ENCODE measurements at regions not wholly inside any gene's neighbourhood (a gene's known extent, or its start where the extent isn't known, plus 50 kb on each side); places are given as distances from the start of the nearest gene placed in this dataset.
"Not testable (repeated sequence)": the region's sequence is repeated elsewhere in the genome, so short reads cannot be mapped to it uniquely, and the experiment has no call there.

DNA sequence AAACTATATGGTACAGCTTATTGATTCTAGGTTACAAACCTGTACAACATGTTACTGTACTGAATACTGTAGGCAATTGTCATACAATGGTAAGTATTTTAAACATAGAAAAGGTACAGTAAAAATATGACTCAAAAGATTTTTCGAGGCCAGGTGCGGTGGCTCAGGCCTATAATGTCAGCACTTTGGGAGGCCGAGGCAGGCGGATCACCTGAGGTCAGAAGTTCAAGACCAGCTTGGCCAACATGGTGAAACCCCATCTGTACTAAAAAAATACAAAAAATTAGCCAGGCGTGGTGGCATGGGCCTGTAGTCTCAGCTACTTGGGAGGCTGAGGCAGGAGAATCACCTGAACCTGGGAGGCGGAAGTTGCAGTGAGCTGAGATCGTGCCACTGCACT, 646.6 kb downstream of the ISL1 start:
- H2AFZ ChIP-seq (ENCODE audit: low read length); H4K5ac ChIP-seq (ENCODE audit: insufficient read length, low read depth, low read length); H3K79me1 ChIP-seq (ENCODE audit: low read depth, low read length); H3K27ac ChIP-seq (ENCODE audit: low read depth, low read length); H2BK15ac ChIP-seq (ENCODE audit: low read length); H3K14ac ChIP-seq (ENCODE audit: insufficient read length); H3K4ac ChIP-seq (replicated peaks; ENCODE audit: insufficient read length, low read depth, low read length); H3K9me3 ChIP-seq (ENCODE audit: insufficient read depth in 2 of 2, low read depth in 1 of 2, low read length in 1 of 2); H3K23ac ChIP-seq (ENCODE audit: insufficient read length); H3K4me1 ChIP-seq (replicated peaks in 1 of 4; ENCODE audit: control insufficient read depth in 3 of 4, insufficient read depth in 4 of 4, low read length in 3 of 4); H2AK5ac ChIP-seq (ENCODE audit: low read depth, low read length); POLR2A ChIA-PET (ENCODE audit: partially characterized antibody); H3K36me3 ChIP-seq (ENCODE audit: control insufficient read depth in 2 of 4, insufficient read depth in 4 of 4, low read length in 3 of 4); H3K27me3 ChIP-seq (replicated peaks in 1 of 4; ENCODE audit: control insufficient read depth in 3 of 4, extremely low read depth in 1 of 4, insufficient read depth in 3 of 4, low read length in 3 of 4); H3K23me2 ChIP-seq (ENCODE audit: low read depth, low read length); H3K56ac ChIP-seq (replicated peaks; ENCODE audit: insufficient read length, low read depth, low read length); H4K91ac ChIP-seq (replicated peaks; ENCODE audit: insufficient read length, low read length); H3K4me3 ChIP-seq (ENCODE audit: extremely low read depth in 1 of 4, insufficient read depth in 2 of 4, low read depth in 3 of 4, low read length in 4 of 4); H2BK12ac ChIP-seq (ENCODE audit: low read depth, low read length); H3K18ac ChIP-seq (ENCODE audit: extremely low read depth, low read length); H4K20me1 ChIP-seq (replicated peaks in 1 of 2; ENCODE audit: control insufficient read depth in 1 of 2, insufficient read depth in 2 of 2, low read length in 2 of 2); H4K8ac ChIP-seq (ENCODE audit: extremely low read depth, insufficient read depth, low read length); FAIRE-seq; H3K79me2 ChIP-seq (ENCODE audit: control insufficient read depth in 1 of 2, insufficient read depth in 2 of 2, low read length in 2 of 2); H2BK5ac ChIP-seq (ENCODE audit: low read depth, low read length); H3K9ac ChIP-seq (replicated peaks in 1 of 4; ENCODE audit: extremely low read depth in 1 of 4, low read depth in 3 of 4, low read length in 3 of 4); H2BK20ac ChIP-seq (ENCODE audit: low read length); H2BK120ac ChIP-seq (replicated peaks; ENCODE audit: low read depth, low read length); H3K4me2 ChIP-seq (ENCODE audit: insufficient read depth in 1 of 2, low read depth in 2 of 2, low read length in 2 of 2); DNase-seq (ENCODE audit: low read depth in 1 of 2, low spot score in 2 of 2): not testable (repeated sequence)
- CTCF ChIA-PET (ENCODE audit: partially characterized antibody): interaction anchor here (0.6 to 0.7 kb wide), 3 partner anchors 51 to 1067 kb away, joined by 3 read pairs; no protein-coding TSS in a partner anchor
- 90% methylated on average over 7 of the region's 7 CpGs; no CpG with 5 or more reads in 1 of the 2 experiments for WGBS, 2 experiments (ENCODE audit: extremely low coverage in 1 of 2, insufficient coverage in 1 of 2, insufficient read length in 1 of 2, insufficient replicate concordance in 2 of 2, low coverage in 1 of 2, low lambda C conversion rate in 2 of 2, missing lambda C conversion rate in 1 of 2)
